ENCODE measurements at regions not wholly inside any gene's neighbourhood (a gene's known extent, or its start where the extent isn't known, plus 50 kb on each side); places are given as distances from the start of the nearest gene placed in this dataset.

DNA sequence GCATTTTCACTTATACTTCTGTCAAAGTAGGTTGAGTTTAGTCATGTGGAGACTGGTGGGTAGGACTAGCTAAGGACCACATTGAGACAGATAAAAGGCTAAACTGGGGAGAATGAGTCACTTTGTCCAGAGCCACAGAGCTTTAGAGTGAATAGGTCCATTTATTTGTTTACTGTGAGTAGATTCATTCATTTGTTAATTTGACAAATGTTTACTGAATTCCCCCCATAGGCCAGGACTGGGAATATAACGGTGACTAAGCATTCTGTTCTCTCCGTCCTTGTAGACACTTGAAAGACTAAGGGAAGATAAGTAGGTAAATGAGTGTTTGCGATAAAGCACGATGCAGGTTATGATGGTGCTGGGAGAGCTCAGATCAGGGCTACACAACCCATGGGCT lies 699.7 kb upstream of the ID4 start:
- TF ChIP-seq POLR2A (IDR thresholded peaks at IDR 0.05; ENCODE audit: borderline replicate concordance, extremely low read depth, insufficient read depth, insufficient read length) = no peak
- no peak for TF ChIP-seq POLR2AphosphoS5 (IDR thresholded peaks at IDR 0.05; ENCODE audit: low read depth, low read length)
- TF ChIP-seq, protein P1, sequence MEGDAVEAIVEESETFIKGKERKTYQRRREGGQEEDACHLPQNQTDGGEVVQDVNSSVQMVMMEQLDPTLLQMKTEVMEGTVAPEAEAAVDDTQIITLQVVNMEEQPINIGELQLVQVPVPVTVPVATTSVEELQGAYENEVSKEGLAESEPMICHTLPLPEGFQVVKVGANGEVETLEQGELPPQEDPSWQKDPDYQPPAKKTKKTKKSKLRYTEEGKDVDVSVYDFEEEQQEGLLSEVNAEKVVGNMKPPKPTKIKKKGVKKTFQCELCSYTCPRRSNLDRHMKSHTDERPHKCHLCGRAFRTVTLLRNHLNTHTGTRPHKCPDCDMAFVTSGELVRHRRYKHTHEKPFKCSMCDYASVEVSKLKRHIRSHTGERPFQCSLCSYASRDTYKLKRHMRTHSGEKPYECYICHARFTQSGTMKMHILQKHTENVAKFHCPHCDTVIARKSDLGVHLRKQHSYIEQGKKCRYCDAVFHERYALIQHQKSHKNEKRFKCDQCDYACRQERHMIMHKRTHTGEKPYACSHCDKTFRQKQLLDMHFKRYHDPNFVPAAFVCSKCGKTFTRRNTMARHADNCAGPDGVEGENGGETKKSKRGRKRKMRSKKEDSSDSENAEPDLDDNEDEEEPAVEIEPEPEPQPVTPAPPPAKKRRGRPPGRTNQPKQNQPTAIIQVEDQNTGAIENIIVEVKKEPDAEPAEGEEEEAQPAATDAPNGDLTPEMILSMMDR (IDR thresholded peaks at IDR 0.05 in 2 of 3, conservative IDR thresholded peaks at IDR 0.05 in 1 of 3; ENCODE audit: borderline replicate concordance in 1 of 3, insufficient read depth in 1 of 3, low read depth in 2 of 3, low read length in 2 of 3) = no peak
- no peak for TF ChIP-seq SIN3A (IDR thresholded peaks at IDR 0.05; ENCODE audit: low read depth)
- TF ChIP-seq SRF (IDR thresholded peaks at IDR 0.05; ENCODE audit: low read depth) = no peak
- TF ChIP-seq SP1 (IDR thresholded peaks at IDR 0.05; ENCODE audit: low read depth) = no peak
- TF ChIP-seq ZNF274 (IDR thresholded peaks at IDR 0.05; ENCODE audit: low read depth, low read length) = no peak
- TF ChIP-seq YY1 (IDR thresholded peaks at IDR 0.05; ENCODE audit: extremely low read depth, insufficient replicate concordance, low read depth, low read length) = no peak
- no peak for TF ChIP-seq EZH2 (IDR thresholded peaks at IDR 0.05)
- TF ChIP-seq, protein P2, sequence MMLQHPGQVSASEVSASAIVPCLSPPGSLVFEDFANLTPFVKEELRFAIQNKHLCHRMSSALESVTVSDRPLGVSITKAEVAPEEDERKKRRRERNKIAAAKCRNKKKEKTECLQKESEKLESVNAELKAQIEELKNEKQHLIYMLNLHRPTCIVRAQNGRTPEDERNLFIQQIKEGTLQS (IDR thresholded peaks at IDR 0.05) = no peak
- TF ChIP-seq, protein P3, sequence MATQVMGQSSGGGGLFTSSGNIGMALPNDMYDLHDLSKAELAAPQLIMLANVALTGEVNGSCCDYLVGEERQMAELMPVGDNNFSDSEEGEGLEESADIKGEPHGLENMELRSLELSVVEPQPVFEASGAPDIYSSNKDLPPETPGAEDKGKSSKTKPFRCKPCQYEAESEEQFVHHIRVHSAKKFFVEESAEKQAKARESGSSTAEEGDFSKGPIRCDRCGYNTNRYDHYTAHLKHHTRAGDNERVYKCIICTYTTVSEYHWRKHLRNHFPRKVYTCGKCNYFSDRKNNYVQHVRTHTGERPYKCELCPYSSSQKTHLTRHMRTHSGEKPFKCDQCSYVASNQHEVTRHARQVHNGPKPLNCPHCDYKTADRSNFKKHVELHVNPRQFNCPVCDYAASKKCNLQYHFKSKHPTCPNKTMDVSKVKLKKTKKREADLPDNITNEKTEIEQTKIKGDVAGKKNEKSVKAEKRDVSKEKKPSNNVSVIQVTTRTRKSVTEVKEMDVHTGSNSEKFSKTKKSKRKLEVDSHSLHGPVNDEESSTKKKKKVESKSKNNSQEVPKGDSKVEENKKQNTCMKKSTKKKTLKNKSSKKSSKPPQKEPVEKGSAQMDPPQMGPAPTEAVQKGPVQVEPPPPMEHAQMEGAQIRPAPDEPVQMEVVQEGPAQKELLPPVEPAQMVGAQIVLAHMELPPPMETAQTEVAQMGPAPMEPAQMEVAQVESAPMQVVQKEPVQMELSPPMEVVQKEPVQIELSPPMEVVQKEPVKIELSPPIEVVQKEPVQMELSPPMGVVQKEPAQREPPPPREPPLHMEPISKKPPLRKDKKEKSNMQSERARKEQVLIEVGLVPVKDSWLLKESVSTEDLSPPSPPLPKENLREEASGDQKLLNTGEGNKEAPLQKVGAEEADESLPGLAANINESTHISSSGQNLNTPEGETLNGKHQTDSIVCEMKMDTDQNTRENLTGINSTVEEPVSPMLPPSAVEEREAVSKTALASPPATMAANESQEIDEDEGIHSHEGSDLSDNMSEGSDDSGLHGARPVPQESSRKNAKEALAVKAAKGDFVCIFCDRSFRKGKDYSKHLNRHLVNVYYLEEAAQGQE (IDR thresholded peaks at IDR 0.05; ENCODE audit: low read depth) = no peak
